GM19397 (cell line): ENCODE measurements at regions not wholly inside any gene's neighbourhood (a gene's known extent, or its start where the extent isn't known, plus 50 kb on each side); places are given as distances from the start of the nearest gene placed in this dataset.
A peak's percentile ranks its signal among the peaks of the same experiment; 100 is the strongest.

ENCODE experiments used
- ATAC-seq: cut with Tn5 transposase; IDR thresholded peaks from one replicate; pipeline ENCODE4 v1.9.1; 2021; ENCODE audit warnings: mild to moderate bottlenecking, moderate library complexity; ENCODE audit not compliant: unreplicated experiment

DNA sequence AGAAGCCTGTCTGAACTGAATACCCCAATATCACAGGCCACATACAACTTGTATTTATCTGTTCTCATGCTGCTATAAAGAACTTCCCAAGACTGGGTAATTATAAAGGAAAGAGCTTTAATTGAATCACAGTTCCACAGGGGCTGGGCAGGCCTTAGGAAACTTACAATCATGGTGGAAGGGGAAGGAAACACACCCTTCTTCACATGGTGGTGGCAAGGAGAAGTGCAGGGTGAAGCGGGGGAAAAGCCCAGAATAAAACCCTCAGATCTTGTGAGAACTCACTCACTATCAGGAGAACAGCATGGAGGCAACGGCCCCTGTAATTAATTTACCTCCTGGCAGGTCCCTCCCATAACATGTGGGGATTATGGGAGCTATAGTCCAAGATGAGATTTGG is 50.3 kb upstream of the FNDC1 start:
- no peak for ATAC-seq

DNA sequence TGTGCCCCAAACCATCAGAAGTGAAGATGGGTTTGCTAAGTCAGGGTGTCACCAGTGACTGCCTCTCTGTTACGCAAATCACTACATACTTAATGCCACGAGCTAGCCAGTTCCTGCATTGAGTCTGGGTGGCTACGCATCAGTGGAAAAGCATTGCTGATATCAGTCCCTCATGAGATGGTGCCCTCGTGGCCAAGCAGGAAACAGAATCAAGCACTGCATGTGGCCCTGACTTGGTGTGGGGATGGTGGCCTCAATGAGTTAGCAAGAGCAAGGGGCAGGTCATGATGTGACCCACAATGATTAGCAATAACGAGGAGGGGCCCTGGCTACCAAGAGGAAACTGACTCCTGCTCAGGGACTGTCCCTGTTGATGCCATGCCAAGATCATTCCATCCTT is 51.6 kb upstream of the FNDC1 start:
- no peak for ATAC-seq

DNA sequence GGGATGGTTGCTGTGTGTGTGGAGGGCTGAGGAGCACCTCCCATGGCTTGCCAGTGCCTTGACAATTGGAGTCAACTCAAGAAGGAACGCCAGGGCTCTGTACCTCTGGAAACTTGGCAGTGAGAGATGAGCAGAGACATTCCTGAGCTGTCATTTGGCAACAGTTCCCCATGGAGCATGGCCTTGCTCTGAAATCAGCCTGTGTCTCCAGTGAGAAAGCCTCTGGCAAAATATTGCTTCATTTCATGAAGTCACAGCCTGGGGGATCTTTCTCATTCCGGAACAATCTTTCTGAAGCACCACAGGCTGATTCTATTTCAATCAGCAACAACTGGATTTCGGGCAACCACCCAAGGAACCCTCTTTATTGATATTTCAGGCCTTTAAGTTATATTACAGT is 52.2 kb upstream of the FNDC1 start:
- no peak for ATAC-seq

DNA sequence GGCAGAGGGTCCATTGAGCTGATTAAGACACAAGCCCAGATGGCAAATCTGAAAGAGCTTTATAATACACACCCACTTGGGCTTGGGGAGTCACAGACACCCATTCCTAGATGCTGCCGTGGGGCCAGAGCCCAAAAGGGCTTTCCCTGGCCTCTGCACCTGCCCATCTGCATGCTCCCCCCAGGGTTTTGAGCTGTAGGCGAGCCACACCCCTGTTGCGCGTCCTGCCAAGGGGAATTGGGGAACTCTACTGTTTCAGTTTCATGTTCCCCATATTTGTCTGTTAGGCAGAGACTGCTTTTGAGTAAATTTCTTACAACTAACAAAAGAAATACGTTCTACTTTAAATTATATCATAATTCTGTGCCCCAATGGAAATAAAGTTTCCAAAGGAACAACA is 52.9 kb upstream of the FNDC1 start:
- ATAC-seq, result no peak

DNA sequence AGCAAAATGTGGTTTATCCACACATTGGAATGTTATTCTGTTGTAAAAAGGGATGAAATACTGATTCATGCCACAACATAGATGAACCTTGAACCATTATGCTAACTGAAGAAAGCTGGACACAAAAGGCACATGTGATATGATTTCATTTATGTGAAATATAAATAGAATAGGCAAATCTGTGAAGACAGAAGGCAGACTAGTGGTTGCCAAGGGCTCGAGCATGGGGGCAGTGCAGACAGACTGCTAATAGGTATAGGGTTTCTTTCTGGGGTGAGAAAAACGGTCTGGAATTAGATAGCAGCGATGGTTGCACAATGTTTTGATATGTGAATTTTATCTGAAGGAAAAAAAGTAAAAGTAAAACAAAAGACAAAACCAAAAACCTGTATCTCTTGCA is 54.6 kb upstream of the FNDC1 start:
- no peak for ATAC-seq

DNA sequence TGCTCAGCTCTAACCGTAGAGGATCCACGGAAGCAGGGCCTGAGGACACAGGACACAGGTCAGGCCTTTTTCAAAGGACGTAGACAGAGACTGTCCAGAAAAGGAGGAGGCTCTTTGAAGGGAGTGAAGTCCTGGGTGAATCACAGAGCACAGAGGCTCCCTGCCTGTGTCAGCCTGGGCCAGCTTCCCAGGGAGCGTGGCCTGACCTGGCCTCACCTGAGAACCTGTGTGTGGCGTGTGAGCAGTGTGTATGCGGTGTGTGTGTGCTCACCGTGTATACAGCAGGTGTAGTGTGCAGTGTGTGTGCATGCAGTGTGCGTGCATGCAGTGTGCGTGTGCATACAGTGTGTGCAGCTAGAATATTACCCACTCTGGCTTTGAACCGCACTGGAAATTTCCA is 56.0 kb upstream of the FNDC1 start:
- ATAC-seq, result no peak

DNA sequence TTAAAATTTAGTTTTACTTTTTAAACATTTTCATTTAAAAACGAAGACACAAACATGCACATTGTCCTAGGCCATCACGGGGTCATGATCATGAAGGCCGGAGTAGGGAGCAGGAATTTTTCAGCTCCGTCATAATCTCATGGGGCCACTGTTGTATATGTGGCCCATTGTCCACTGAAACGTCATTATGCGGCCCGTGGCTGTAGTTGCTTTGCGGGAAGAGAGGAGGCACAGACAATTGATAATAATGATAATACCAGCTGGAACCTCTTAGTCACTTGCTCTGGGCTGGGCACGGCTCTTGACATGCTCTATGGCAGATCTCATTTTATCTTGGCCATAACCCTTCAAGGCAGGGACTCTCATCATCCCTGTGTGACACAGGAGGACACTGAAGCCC is 56.5 kb upstream of the FNDC1 start:
- ATAC-seq, result no peak

DNA sequence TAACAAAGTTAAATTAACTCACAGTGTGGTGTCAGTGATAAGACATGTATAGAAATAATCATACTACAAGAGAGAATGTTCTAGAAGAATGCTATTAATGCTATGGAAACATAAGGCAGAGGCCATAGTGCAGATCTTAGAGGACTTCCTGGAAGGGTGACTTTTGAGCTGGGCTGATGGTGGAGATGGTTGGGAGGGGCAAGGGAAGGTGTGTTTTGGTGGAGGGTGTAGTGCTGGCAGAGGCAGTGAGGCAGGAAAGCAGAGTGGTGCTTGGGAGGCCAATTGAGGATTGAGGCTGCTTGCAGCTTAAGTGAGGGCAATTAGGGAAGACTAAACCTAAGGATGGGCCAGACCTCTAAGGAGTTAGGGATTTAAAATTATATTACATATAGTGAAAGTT is 58.5 kb upstream of the FNDC1 start:
- ATAC-seq, result no peak

DNA sequence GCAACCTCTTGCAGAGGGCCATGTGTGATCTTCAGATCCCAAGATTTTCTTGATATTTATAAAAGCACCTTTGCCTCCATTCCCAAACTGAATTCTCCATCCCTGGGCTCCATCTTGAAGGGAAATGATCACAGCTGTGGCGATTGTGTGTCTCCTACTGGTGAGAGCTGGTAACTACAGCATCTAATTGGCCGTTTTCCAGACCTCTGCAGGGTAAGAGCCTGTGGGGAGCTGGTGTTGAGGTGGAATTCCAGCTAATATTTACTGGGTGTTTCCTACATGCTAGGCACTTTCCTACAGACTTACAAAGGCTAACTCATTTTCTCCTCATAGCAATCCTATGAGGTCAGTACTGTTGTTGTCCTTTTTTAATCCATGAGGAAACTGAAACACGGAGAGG is 59.2 kb upstream of the FNDC1 start:
- ATAC-seq, result no peak

DNA sequence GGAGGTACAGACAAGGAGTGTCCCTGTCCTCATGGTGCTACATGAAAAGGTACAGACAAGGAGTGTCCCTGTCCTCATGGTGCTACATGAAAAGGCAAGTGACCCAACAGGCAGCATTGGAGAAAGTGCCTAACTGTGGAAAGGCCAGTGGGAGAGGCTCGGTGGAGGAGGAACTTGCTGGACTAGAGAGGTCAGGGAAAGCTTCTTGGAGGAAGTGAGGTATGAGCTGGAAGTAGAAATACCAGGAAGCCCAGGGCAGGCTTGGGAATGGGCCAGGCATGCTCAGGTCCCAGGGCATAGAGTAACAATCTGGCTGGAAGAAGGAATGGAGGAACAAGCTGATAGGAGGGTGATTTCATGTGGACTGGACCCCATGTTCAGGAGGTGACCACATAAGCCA is 59.8 kb upstream of the FNDC1 start:
- no peak for ATAC-seq

DNA sequence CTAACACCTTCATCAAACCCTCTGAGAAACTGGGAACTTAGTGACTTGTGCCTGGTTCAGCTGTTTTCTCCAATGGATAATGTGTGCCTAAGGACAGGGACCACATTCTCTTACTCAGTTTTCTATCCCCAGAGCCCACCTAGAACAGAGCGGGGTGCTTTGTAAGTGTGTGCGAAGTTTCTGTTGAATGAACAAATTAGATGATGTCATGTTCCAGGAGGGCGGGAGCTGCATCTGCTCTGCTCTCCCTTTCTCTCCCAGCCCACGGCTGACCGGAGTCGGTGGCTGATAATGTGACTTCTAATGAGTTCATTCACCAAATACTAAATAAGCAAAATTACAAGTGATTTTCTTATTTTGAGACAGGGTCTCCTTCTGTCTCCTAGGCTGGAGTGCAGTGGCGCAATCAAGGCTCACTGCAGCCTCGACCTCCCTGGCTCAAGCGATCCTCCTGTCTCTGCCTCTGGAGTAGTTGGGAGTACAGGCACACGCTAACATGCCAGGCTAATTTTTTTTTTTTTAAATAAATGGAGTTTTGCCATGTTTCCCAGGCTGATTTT is 60.7 kb upstream of the FNDC1 start:
- ATAC-seq, result no peak

DNA sequence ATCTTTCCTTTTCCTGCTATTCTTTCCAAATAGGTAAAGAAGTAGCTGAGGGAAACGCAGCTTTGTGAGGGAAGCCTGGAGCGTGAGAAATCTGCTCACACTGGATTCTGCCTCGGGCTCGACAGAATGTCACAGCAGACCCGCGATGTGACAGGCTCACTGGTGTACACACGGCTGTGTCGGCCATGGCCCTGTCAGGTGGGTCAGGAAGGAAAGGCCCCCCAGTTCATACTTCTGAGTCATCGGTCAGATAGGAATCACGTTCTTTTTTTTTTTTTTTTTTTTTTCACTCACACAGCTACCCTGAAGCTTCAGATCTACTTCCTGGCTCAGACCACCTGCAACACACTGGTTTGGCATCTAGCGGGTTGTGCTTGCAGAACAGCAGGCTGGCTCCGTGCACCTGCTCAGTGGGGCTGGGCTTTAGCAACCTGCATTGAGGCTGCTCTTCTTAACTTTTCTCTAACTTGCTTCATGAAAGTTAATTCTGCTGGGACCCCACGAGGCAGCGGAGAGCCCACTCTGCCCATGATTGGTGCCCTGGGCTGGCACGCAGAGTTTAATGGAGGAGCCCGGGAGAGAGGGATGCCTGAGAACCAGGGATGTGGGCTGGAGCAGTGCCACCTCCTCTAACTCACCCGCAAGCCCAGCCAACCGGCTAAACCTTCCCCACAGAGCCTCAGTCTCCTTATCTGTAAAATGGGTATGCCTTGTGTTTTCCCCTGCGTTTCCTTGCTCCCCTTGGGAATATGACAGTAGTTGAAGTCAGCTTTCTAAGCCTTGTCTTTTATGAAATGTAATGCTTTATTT is 61.5 kb upstream of the FNDC1 start:
- ATAC-seq, result no peak

DNA sequence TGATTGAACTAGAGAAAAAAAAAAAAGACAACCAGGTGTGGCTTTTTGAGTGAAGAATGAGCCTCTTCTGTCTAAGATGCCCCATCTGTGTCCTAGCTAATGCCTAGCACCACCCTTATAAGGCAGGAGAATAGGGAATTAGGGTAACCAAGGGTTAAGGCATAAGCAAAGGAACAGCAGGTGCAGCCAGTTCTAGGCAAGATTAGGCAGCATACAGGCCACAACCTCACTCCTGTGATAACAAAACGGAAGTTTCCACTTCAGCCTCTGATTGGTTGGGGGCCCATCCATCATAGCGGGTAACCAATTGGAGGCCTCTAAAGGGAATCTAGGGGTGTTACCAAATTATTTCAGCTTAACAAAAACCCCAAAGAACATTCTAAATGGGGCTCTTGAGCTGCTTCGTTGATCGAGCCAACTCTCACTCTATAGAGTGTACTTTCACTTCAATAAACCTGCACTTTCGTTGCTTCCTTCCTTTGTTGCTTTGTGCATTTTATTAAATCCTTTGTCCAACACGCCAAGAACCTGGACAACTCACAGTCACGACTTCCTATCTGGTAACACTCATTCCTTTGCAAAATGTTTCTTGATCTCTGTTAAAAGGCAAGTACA is 61.9 kb upstream of the TAGAP start:
- peak; percentile 84 for ATAC-seq

DNA sequence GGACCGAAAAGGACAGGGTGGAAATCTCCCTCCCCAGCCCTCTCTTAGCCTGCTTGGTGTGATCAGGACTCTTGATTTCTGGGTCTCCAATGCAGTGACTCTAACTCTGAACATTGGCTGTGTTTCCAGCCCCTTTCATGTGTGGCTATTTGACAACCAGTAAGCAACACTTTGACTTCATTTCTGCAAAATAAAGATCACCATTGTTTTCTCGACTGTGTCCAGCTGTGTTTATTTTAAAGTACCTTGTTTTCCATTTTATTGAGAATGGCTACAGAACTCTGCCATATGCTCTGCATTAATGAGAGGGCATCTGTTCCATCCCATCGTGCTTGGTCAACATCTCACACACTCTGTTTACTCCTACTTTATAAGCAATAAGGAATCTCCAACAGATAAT is 60.9 kb upstream of the TAGAP start:
- no peak for ATAC-seq

DNA sequence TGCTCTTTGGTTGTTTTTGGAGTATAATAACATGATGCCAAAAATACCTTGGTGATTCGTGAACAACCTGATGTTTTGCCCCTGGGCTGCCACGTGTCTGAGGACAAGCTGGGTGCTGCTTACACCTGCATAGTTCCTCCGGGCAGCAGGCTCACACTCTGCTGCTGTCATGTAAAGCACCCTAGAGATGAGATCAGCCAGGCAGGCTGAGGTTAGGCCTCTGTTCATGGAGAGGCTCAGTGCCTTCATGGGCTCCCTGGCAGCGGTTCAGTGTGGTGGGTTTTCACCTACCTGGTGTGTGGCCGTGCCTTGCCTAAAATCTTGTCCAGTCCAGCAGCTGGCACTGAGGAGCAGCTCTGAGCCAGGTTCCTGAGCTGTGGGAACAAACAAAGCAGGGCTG is 60.1 kb upstream of the TAGAP start:
- ATAC-seq, result no peak

DNA sequence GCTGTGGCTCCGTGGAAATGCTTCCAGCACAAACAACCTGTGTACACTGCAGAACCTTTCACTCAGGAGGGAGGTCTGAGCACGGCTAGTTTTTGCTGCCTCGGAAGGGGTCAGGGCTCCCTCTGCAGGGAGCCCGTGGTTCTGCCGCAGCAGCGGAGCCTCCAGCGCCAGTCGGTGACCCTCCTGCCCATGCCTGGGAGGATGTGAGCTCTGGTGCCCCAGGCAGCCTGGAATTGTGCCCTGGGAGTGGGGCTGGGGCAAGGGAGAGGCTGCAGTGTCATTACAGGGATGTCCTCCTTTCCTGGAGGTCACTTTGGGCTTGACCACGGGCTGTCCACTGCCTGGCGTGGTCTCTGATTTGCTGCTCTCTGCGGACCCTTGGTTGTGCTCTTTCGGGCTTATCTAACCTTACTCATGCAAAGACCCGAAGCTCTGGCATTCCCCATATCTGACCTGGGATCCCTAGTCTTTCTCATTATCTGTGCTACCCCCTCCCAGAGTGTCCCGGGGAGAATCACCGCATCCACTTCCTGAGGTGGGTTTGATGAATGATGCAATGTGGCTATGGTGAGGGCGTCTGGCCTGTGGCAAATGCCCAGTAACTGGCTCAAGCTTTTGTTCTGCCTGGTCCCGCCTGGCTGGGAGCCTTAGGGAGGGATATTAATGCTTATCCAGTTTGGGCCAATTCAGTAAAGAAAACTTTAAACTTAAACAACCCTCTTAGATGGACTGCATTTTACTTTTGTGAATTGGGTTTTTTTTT is 59.6 kb upstream of the TAGAP start:
- ATAC-seq, result peak; percentile 47

DNA sequence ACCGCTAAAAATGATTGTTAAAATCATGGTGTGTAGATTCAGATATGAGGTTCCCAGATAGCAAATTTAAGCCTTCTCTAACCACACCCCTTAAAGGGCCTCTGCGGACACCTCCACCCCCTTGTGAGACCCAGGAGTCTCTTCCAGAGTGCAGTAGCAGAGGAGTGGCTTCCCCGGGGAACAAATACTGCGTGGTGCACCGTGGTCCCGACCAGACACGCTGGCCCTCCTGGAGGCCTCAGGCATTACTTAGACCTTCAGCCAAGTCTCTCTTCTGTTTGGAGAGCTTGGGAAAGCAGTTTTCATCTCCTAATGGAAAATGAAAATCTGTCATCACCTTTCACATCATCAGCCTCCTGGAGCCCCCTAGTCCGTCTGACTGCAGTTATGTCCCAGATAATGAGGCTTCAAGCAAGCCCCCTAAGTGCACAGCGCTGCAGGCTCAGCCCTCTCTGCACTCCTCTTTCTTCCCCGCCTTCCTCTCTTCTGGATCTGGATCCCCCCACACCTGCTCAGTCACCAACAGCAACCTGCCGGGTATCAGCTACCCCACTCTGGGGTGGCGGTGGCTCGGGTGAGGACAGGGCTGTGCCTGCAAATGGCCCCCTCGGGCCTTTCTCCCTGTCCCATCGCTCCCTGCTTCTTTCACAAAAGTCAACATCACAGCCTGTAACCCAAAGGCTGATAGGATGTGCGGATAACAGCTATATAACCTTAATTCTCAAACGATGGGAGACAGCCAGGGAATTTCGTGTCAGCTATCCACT is 58.8 kb upstream of the TAGAP start:
- no peak for ATAC-seq

DNA sequence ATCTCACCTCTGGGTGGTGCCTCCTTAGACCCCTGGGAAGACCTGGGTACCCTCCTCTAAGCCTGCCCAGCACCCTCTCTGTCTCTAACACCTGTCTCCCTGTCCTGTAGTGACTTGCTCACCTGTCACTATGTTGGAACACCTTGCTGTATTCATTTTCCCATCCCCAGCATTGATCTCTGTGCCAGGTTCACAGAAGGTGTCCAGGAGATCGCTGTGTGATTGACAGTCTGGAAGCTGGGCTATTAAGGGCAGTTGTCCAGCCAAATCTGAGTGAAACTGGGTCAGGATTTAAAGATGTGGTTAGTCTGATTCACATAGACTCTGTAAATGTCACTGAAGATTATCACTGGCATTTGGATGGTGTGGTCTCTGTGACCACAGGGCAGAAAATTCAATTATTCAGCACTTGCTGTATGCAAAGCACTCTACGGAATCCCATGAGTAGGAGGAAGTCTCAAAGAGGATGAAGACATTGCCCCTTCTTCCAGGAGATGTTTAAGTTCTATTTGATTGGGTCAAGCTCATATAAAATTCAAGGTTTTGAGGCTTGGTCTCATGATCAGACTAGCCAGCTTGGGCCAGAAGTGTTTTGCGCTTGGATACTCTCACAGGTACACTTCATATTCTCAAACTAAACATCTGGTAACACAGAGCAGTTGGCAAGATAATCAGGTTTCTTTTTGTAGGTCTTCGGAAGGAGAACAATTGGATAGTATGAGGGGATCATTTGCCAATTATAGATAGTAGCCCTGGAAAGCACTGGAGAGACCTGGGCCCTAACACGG is 57.8 kb upstream of the TAGAP start:
- ATAC-seq, result no peak

DNA sequence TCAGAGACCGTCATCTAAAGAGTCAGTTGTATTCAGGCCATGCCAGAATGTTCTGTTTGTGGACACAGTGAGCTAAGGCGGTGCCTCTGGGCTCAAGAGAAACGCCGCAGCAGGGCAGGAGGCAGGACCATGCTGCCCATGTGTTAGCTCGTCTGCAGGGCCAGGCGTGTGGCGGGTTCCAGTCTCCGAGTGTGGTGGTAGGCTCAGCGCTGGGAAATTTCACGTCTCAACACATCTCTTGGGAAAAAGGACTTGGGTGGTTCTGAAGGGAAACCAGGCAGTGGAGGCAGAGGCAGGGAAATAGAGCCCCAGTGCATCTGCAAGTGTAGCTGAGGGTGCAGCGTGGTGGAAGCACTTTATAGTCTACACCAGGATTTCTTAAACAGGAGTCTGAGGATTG is 56.9 kb upstream of the TAGAP start:
- no peak for ATAC-seq
